Testis (tissue), 2 donors: ENCODE measurements at regions not wholly inside any gene's neighbourhood (a gene's known extent, or its start where the extent isn't known, plus 50 kb on each side); places are given as distances from the start of the nearest gene placed in this dataset.

Source experiments
- DNase-seq: peaks from one replicate; pipeline ENCODE4 v3.0.0-alpha.2; 2019
- H3K27ac ChIP-seq, 2 donors: fragments of 200-600 bp; sonication (generic); one replicate each; pipeline ENCODE4 v1.5.1; 2019
- H3K27me3 ChIP-seq: fragments of 200-600 bp; sonication (generic); one replicate; pipeline ENCODE4 v1.5.1; 2019
- H3K36me3 ChIP-seq: fragments of 200-600 bp; sonication (generic); one replicate; pipeline ENCODE4 v1.5.1; 2017; ENCODE audit warnings: low read depth; ENCODE audit errors: missing control alignments
- H3K4me1 ChIP-seq: fragments of 200-600 bp; sonication (generic); one replicate; pipeline ENCODE4 v1.5.1; 2019
- H3K4me3 ChIP-seq, 2 donors: fragments of 200-600 bp; sonication (generic); one replicate each; pipeline ENCODE4 v1.5.1; 2017 to 2019
- H3K9me3 ChIP-seq: fragments of 200-600 bp; sonication (generic); one replicate; pipeline ENCODE4 v1.5.1; 2017
- CTCF ChIP-seq, 3 experiments: fragments of 450-650 bp in 2 of 3; fragments of 200-600 bp in 1 of 3; sonication (generic) in 1 of 3; IDR thresholded peaks; one replicate each; pipeline ENCODE4 v1.5.1; 2016 to 2019; ENCODE audit warnings: antibody characterized with exemption in 3 of 3, mild to moderate bottlenecking in 2 of 3, moderate library complexity in 1 of 3
- POLR2A ChIP-seq: fragments of 450-650 bp; IDR thresholded peaks from one replicate; pipeline ENCODE4 v1.6.1; 2017; ENCODE audit warnings: antibody characterized with exemption, mild to moderate bottlenecking, moderate library complexity
- WGBS, 2 donors: methylation state at CpG; one replicate each; pipeline ENCODE4 v1.1.5; 2018; 5-methylcytosine and 5-hydroxymethylcytosine counted together
- intact Hi-C: fragments of 100-400 bp; cut with DNase I; formaldehyde crosslinking; loops from one replicate; pipeline ENCODE4 v1.15.1; 2023; ENCODE audit warnings: low total_unique reads

GRCh38 chr1:222084996-222085395 lies 343.1 kb upstream of the DUSP10 start:
- H3K36me3 ChIP-seq, result no peaks in the 10 kb centered on the region
- no peak overlapping the region for H3K4me3 ChIP-seq
- no peak overlapping the region for H3K27ac ChIP-seq
- intact Hi-C loops, result no loop called here
- no peak for DNase-seq
- TF ChIP-seq POLR2A, result no peak
- no peaks in the 10 kb centered on the region for H3K27me3 ChIP-seq
- WGBS, 2 donors, result 52 to 66% methylated on average over 1 of the region's 1 CpG
- no peaks in the 10 kb centered on the region for H3K9me3 ChIP-seq
- no peaks in the 10 kb centered on the region for H3K4me1 ChIP-seq

GRCh38 chr1:222084048-222084447 lies 342.2 kb upstream of the DUSP10 start:
- no peak overlapping the region for H3K27ac ChIP-seq
- H3K4me1 ChIP-seq, result no peaks in the 10 kb centered on the region
- H3K4me3 ChIP-seq, result no peak overlapping the region
- no peak for DNase-seq
- H3K27me3 ChIP-seq, result no peaks in the 10 kb centered on the region
- TF ChIP-seq POLR2A, result no peak
- no peak for TF ChIP-seq CTCF (IDR thresholded peaks at IDR 0.05)
- no peaks in the 10 kb centered on the region for H3K36me3 ChIP-seq
- intact Hi-C loops, result no loop called here
- H3K9me3 ChIP-seq, result no peaks in the 10 kb centered on the region

GRCh38 chr1:222081859-222082258 lies 340.0 kb upstream of the DUSP10 start:
- Histone ChIP-seq H3K27me3 (no peaks in the 10 kb centered on the region), H3K4me1 (no peaks in the 10 kb centered on the region), H3K4me3 (no peak overlapping the region), H3K36me3 (no peaks in the 10 kb centered on the region), H3K9me3 (no peaks in the 10 kb centered on the region), H3K27ac (no peak overlapping the region)
- no peak for DNase-seq
- intact Hi-C loops, result no loop called here
- 86 to 90% methylated on average over 3 of the region's 3 CpGs for WGBS, 2 donors
- TF ChIP-seq POLR2A (no peak), CTCF (IDR thresholded peaks at IDR 0.05) (no peak)

GRCh38 chr1:222079566-222079965 lies 337.7 kb upstream of the DUSP10 start:
- intact Hi-C loops, result no loop called here

GRCh38 chr1:222077206-222077605 lies 335.3 kb upstream of the DUSP10 start:
- intact Hi-C loops, result no loop called here
- H3K4me3 ChIP-seq, result no peak overlapping the region
- no peaks in the 10 kb centered on the region for H3K27me3 ChIP-seq
- H3K4me1 ChIP-seq, result no peaks in the 10 kb centered on the region
- no peak for TF ChIP-seq CTCF (IDR thresholded peaks at IDR 0.05)
- TF ChIP-seq POLR2A, result no peak
- H3K36me3 ChIP-seq, result no peaks in the 10 kb centered on the region
- no peak for DNase-seq
- no peak overlapping the region for H3K27ac ChIP-seq
- no peaks in the 10 kb centered on the region for H3K9me3 ChIP-seq
- WGBS, 2 donors, result 74 to 83% methylated on average over 2 of the region's 2 CpGs

More at GRCh38 chr1:222079566-222079965, 337.7 kb upstream of the DUSP10 start:
- DNase-seq, result no peak
- 76 to 90% methylated on average over 1 of the region's 1 CpG for WGBS, 2 donors
- TF ChIP-seq POLR2A, result no peak
- TF ChIP-seq CTCF (IDR thresholded peaks at IDR 0.05), result no peak
- no peaks in the 10 kb centered on the region for H3K9me3 ChIP-seq
- H3K27ac ChIP-seq, result no peak overlapping the region
- no peak overlapping the region for H3K4me3 ChIP-seq
- H3K36me3 ChIP-seq, result no peaks in the 10 kb centered on the region
- H3K4me1 ChIP-seq, result no peaks in the 10 kb centered on the region
- no peaks in the 10 kb centered on the region for H3K27me3 ChIP-seq
